HG03442 (cell line): ENCODE measurements at regions not wholly inside any gene's neighbourhood (a gene's known extent, or its start where the extent isn't known, plus 50 kb on each side); places are given as distances from the start of the nearest gene placed in this dataset.

Experiments used
- ATAC-seq: cut with Tn5 transposase; IDR thresholded peaks from one replicate; pipeline ENCODE4 v1.9.1; 2021; ENCODE audit warnings: mild to moderate bottlenecking, moderate library complexity; ENCODE audit not compliant: unreplicated experiment

GRCh38 chr5:110104726-110105669, 415.3 kb downstream of the MAN2A1 start:
- no peak for ATAC-seq

- ATAC-seq, result no peak
Observed at GRCh38 chr5:110105692-110106091, 416.0 kb downstream of the MAN2A1 start.

- ATAC-seq, result no peak
Observed at GRCh38 chr5:110106750-110107149, 417.0 kb downstream of the MAN2A1 start.

GRCh38 chr5:110108520-110108919, 418.8 kb downstream of the MAN2A1 start:
- ATAC-seq, result no peak

GRCh38 chr5:110109667-110110066, 419.9 kb downstream of the MAN2A1 start:
- no peak for ATAC-seq

GRCh38 chr5:110112348-110112747, 422.6 kb downstream of the MAN2A1 start:
- no peak for ATAC-seq

GRCh38 chr5:110115503-110115902, 425.8 kb downstream of the MAN2A1 start:
- no peak for ATAC-seq

- ATAC-seq, result no peak
Observed at GRCh38 chr5:110116539-110116938, 426.8 kb downstream of the MAN2A1 start.

- ATAC-seq, result no peak
Observed at GRCh38 chr5:110134963-110135935, 445.5 kb downstream of the MAN2A1 start.

- no peak for ATAC-seq
Observed at GRCh38 chr5:110150199-110150598, 460.5 kb downstream of the MAN2A1 start.

GRCh38 chr5:110159202-110159601, 469.5 kb downstream of the MAN2A1 start:
- no peak for ATAC-seq

- no peak for ATAC-seq
Observed at GRCh38 chr5:110161162-110161561, 471.4 kb downstream of the MAN2A1 start.

- ATAC-seq, result no peak
Observed at GRCh38 chr5:110165366-110165765, 475.6 kb downstream of the MAN2A1 start.

- ATAC-seq, result no peak
Observed at GRCh38 chr5:110167384-110167783, 477.7 kb downstream of the MAN2A1 start.

GRCh38 chr5:110169461-110169860, 479.7 kb downstream of the MAN2A1 start:
- no peak for ATAC-seq

- ATAC-seq, result no peak
Observed at GRCh38 chr5:110177729-110178128, 488.0 kb downstream of the MAN2A1 start.

- no peak for ATAC-seq
Observed at GRCh38 chr5:110179321-110179720, 489.6 kb downstream of the MAN2A1 start.

- ATAC-seq, result no peak
Observed at GRCh38 chr5:110194191-110194590, 504.5 kb downstream of the MAN2A1 start.

- no peak for ATAC-seq
Observed at GRCh38 chr5:110195288-110195687, 505.6 kb downstream of the MAN2A1 start.

GRCh38 chr5:110201791-110202190, 512.1 kb downstream of the MAN2A1 start:
- ATAC-seq, result no peak

GRCh38 chr5:110203661-110204060, 513.9 kb downstream of the MAN2A1 start:
- ATAC-seq, result no peak
